Thyroid gland (tissue), 4 donors: ENCODE measurements at regions not wholly inside any gene's neighbourhood (a gene's known extent, or its start where the extent isn't known, plus 50 kb on each side); places are given as distances from the start of the nearest gene placed in this dataset.

ENCODE experiments used
- DNase-seq, 2 donors: peaks; one replicate each; pipeline ENCODE4 v3.0.0-alpha.2; 2019
- H3K27ac ChIP-seq, 3 donors: fragments of 200-600 bp; sonication (generic); 1 replicate in 2 of 3; 2 replicates in 1 of 3; pipeline ENCODE4 v1.5.1; 2016 to 2019; ENCODE audit warnings: mild to moderate bottlenecking in 1 of 3, moderate library complexity in 1 of 3
- H3K27me3 ChIP-seq: fragments of 200-600 bp; sonication (generic); one replicate; pipeline ENCODE4 v1.5.1; 2019
- H3K36me3 ChIP-seq, 2 donors: fragments of 200-600 bp; sonication (generic); one replicate each; pipeline ENCODE4 v1.5.1; 2016 to 2019
- H3K4me1 ChIP-seq, 2 donors: fragments of 200-600 bp; sonication (generic); one replicate each; pipeline ENCODE4 v1.5.1; 2017 to 2019
- H3K4me3 ChIP-seq, 3 donors: fragments of 200-600 bp; sonication (generic); replicated peaks in 1 of 3; 1 replicate in 2 of 3; 2 replicates in 1 of 3; pipeline ENCODE4 v1.5.1; 2016; ENCODE audit warnings: mild to moderate bottlenecking in 1 of 3
- H3K9me3 ChIP-seq: fragments of 200-600 bp; sonication (generic); one replicate; pipeline ENCODE4 v1.5.1; 2017
- POLR2A ChIP-seq, 2 donors: fragments of 450-650 bp; IDR thresholded peaks; one replicate each; pipeline ENCODE4 v1.6.1; 2017; ENCODE audit warnings: antibody characterized with exemption in 2 of 2, mild to moderate bottlenecking in 2 of 2, moderate library complexity in 1 of 2
- WGBS, 2 donors: methylation state at CpG; one replicate each; pipeline ENCODE4 v1.1.5; 2017; 5-methylcytosine and 5-hydroxymethylcytosine counted together
- intact Hi-C: fragments of 100-400 bp; cut with DNase I; formaldehyde crosslinking; loops from one replicate; pipeline ENCODE4 v1.15.1; 2023
- TF ChIP-seq, protein P1 (sequence below), 6 experiments: fragments of 200-600 bp in 3 of 6; fragments of 450-650 bp in 3 of 6; sonication (generic) in 3 of 6; IDR thresholded peaks; one replicate each; pipeline ENCODE4 v1.5.1; 2016 to 2019; ENCODE audit warnings: antibody characterized with exemption in 6 of 6, mild to moderate bottlenecking in 2 of 6, inconsistent platforms in 1 of 6, moderate library complexity in 1 of 6

GRCh38 chr10:64062793-64063192, 541.6 kb downstream of the REEP3 start:
- peaks cover 4 to 7% of the 10 kb centered on the region in 2 donors for H3K4me1 ChIP-seq
- H3K27ac ChIP-seq: no peak overlapping the region
- 66 to 67% methylated on average over 4 of the region's 4 CpGs for whole genome bisulfite sequencing, 2 donors
- intact Hi-C loops: no loop called here
- no peak overlapping the region for H3K4me3 ChIP-seq
- no peaks in the 10 kb centered on the region for H3K36me3 ChIP-seq
- DNase-seq: no peak
- H3K9me3 ChIP-seq: no peaks in the 10 kb centered on the region
- TF ChIP-seq POLR2A (IDR thresholded peaks at IDR 0.05): no peak
- TF ChIP-seq, protein P1, sequence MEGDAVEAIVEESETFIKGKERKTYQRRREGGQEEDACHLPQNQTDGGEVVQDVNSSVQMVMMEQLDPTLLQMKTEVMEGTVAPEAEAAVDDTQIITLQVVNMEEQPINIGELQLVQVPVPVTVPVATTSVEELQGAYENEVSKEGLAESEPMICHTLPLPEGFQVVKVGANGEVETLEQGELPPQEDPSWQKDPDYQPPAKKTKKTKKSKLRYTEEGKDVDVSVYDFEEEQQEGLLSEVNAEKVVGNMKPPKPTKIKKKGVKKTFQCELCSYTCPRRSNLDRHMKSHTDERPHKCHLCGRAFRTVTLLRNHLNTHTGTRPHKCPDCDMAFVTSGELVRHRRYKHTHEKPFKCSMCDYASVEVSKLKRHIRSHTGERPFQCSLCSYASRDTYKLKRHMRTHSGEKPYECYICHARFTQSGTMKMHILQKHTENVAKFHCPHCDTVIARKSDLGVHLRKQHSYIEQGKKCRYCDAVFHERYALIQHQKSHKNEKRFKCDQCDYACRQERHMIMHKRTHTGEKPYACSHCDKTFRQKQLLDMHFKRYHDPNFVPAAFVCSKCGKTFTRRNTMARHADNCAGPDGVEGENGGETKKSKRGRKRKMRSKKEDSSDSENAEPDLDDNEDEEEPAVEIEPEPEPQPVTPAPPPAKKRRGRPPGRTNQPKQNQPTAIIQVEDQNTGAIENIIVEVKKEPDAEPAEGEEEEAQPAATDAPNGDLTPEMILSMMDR (IDR thresholded peaks at IDR 0.05): no peak
- no peaks in the 10 kb centered on the region for H3K27me3 ChIP-seq

GRCh38 chr10:64067009-64067606, 545.9 kb downstream of the REEP3 start:
- no peak for TF ChIP-seq POLR2A (IDR thresholded peaks at IDR 0.05)
- TF ChIP-seq, protein P1 (IDR thresholded peaks at IDR 0.05): no peak
- no peak overlapping the region for H3K4me3 ChIP-seq
- no peak for DNase-seq
- peaks cover 4 to 7% of the 10 kb centered on the region in 2 donors for H3K4me1 ChIP-seq
- no peaks in the 10 kb centered on the region for H3K36me3 ChIP-seq
- no peaks in the 10 kb centered on the region for H3K27me3 ChIP-seq
- no peaks in the 10 kb centered on the region for H3K9me3 ChIP-seq
- intact Hi-C loops: no loop called here
- 7 to 19% methylated on average over 4 of the region's 4 CpGs for WGBS, 2 donors
- no peak overlapping the region for H3K27ac ChIP-seq

DNA sequence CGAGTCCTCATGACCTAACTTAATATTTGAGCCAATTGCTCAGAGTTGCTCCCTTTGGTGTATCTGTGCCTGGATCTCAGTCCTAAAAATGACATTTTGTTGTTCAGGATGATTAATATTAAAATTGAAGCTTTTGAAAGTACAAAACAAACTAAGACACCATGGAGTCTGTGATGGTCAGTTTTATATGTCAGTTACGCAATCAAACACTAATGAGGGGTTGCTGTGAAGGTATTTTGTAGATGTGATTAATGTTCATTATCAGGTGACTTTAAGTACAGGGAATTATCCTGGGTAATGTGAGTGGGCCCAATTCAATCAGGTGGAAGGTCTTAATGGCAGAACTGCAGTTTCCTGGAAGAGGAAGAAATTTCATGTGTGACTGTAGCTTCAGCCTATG, 546.7 kb downstream of the REEP3 start:
- H3K27ac ChIP-seq: no peak overlapping the region
- intact Hi-C loops: no loop called here
- TF ChIP-seq POLR2A (IDR thresholded peaks at IDR 0.05): no peak
- TF ChIP-seq, protein P1 (IDR thresholded peaks at IDR 0.05): no peak
- H3K4me3 ChIP-seq: no peak overlapping the region
- no peaks in the 10 kb centered on the region for H3K27me3 ChIP-seq
- H3K36me3 ChIP-seq: no peaks in the 10 kb centered on the region
- H3K4me1 ChIP-seq: peaks cover 4 to 7% of the 10 kb centered on the region in 2 donors
- WGBS, 2 donors: 90 to 91% methylated on average over 2 of the region's 2 CpGs
- H3K9me3 ChIP-seq: no peaks in the 10 kb centered on the region
- DNase-seq: no peak

- H3K36me3 ChIP-seq: no peaks in the 10 kb centered on the region
- H3K4me1 ChIP-seq: peaks cover 4 to 7% of the 10 kb centered on the region in 2 donors
- no peak overlapping the region for H3K4me3 ChIP-seq
- intact Hi-C loops: no loop called here
- DNase-seq: no peak
- TF ChIP-seq POLR2A (IDR thresholded peaks at IDR 0.05): no peak
- WGBS, 2 donors: 81 to 83% methylated on average over 1 of the region's 1 CpG
- H3K27me3 ChIP-seq: no peaks in the 10 kb centered on the region
- no peak overlapping the region for H3K27ac ChIP-seq
- no peaks in the 10 kb centered on the region for H3K9me3 ChIP-seq
Measured at GRCh38 chr10:64070241-64070640, 549.0 kb downstream of the REEP3 start.

- H3K9me3 ChIP-seq: no peaks in the 10 kb centered on the region
- no peak overlapping the region for H3K4me3 ChIP-seq
- DNase-seq: no peak
- TF ChIP-seq, protein P1 (IDR thresholded peaks at IDR 0.05): no peak
- TF ChIP-seq POLR2A (IDR thresholded peaks at IDR 0.05): no peak
- intact Hi-C loops: no loop called here
- no peak overlapping the region for H3K27ac ChIP-seq
- no peaks in the 10 kb centered on the region for H3K27me3 ChIP-seq
- no peaks in the 10 kb centered on the region for H3K36me3 ChIP-seq
- peaks cover 4 to 7% of the 10 kb centered on the region in 2 donors for H3K4me1 ChIP-seq
- 59 to 60% methylated on average over 5 of the region's 5 CpGs for WGBS, 2 donors
Measured at GRCh38 chr10:64071218-64071617, 550.0 kb downstream of the REEP3 start.
